ENCODE measurements at regions not wholly inside any gene's neighbourhood (a gene's known extent, or its start where the extent isn't known, plus 50 kb on each side); places are given as distances from the start of the nearest gene placed in this dataset.
A peak's percentile ranks its signal among the peaks of the same experiment; 100 is the strongest.

- Histone ChIP-seq H3K9me3 (no peaks in the 10 kb centered on the region), H3K4me3 (no peak overlapping the region), H3K4me1 (no peaks in the 10 kb centered on the region), H3K36me3 (no peaks in the 10 kb centered on the region), H3K27me3 (no peaks in the 10 kb centered on the region), H3K27ac (no peak overlapping the region)
- no peak for TF ChIP-seq CTCF (IDR thresholded peaks at IDR 0.05)
- DNase-seq (no peak), ATAC-seq (no peak)
- intact Hi-C loops (cut with DNase I) = no loop called here
Observed at GRCh38 chr2:140136861-140137260, 1356.7 kb upstream of the NXPH2 start.

DNA sequence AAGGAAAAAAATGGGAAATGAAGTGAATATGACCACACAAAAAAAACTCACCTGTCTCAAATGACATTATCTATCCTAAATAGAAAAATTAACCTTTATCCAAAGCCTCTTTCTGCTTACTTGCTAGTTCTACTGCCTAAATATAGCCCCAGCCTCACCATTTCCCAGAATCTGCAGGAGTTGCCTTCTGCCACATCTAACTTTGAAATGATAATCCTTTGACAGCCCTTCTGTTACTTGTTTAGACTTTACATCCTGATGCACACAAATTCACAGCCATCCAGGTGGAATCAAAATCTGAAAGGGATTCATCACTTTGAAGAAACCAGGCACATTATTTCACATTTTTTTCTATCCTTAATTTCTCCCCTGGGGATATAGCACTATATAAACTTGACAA lies 1356.2 kb upstream of the NXPH2 start:
- no peak for DNase-seq
- no peaks in the 10 kb centered on the region for H3K4me1 ChIP-seq
- intact Hi-C loops (cut with DNase I) = no loop called here
- ATAC-seq = no peak
- TF ChIP-seq CTCF (IDR thresholded peaks at IDR 0.05) = no peak
- no peaks in the 10 kb centered on the region for H3K36me3 ChIP-seq
- no peaks in the 10 kb centered on the region for H3K9me3 ChIP-seq
- no peak overlapping the region for H3K27ac ChIP-seq
- no peak overlapping the region for H3K4me3 ChIP-seq
- no peaks in the 10 kb centered on the region for H3K27me3 ChIP-seq

DNA sequence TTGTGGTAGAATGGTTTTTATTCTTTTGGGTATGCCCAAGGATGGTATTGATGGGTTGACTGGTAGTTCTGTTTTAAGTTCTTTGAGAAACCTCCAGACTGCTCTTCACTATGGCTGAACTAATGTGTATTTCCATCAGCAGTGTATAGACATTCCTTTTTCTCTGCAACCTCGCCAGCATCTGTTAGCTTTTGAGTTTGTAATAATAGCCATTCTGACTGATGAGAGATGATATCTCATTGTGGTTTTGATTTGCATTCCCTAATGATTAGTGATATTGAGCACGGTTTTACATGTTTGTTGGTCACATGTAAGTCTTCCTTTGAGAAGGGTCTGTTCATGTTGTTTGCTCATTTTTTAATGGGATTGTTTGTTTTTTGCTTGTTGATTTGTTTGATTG lies 1348.7 kb upstream of the NXPH2 start:
- no peaks in the 10 kb centered on the region for H3K36me3 ChIP-seq
- no peak for TF ChIP-seq CTCF (IDR thresholded peaks at IDR 0.05)
- H3K9me3 ChIP-seq = no peaks in the 10 kb centered on the region
- no peaks in the 10 kb centered on the region for H3K4me1 ChIP-seq
- H3K27me3 ChIP-seq = no peaks in the 10 kb centered on the region
- no peak overlapping the region for H3K27ac ChIP-seq
- H3K4me3 ChIP-seq = no peak overlapping the region
- DNase-seq = no peak
- intact Hi-C loops (cut with DNase I) = no loop called here
- no peak for ATAC-seq

GRCh38 chr2:140122001-140122400 lies 1341.8 kb upstream of the NXPH2 start:
- Histone ChIP-seq H3K27ac (no peak overlapping the region), H3K4me1 (no peaks in the 10 kb centered on the region), H3K27me3 (no peaks in the 10 kb centered on the region), H3K36me3 (no peaks in the 10 kb centered on the region), H3K4me3 (no peak overlapping the region), H3K9me3 (no peaks in the 10 kb centered on the region)
- no peak for TF ChIP-seq CTCF (IDR thresholded peaks at IDR 0.05)
- intact Hi-C loops (cut with DNase I) = no loop called here
- DNase-seq = no peak
- ATAC-seq = no peak

DNA sequence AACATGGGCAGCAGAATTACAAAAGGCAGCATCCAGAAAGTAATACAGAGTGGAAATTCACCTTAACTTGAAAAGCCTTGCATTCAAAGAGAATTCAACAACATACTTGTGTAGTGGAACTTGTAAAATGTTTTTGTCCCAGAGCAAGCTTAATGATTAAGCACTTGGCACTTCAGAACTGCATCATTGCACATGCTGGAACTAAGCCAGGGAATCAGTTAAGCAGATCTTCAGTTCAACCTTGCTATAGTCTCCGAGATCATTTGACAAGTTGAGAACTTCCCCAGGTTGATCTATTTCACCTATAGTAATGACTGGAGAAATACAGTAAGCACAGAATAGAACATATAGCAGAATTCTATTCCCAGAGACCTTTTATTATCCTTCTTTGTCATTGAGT lies 1337.2 kb upstream of the NXPH2 start:
- Histone ChIP-seq H3K27ac (no peak overlapping the region), H3K4me1 (no peaks in the 10 kb centered on the region), H3K9me3 (peaks cover 0 to 2% of the 10 kb centered on the region in 2 donors), H3K27me3 (no peaks in the 10 kb centered on the region), H3K36me3 (no peaks in the 10 kb centered on the region), H3K4me3 (no peak overlapping the region)
- intact Hi-C loops (cut with DNase I) = no loop called here
- ATAC-seq = no peak
- no peak for TF ChIP-seq CTCF (IDR thresholded peaks at IDR 0.05)
- peak in 1 of 4 donors; percentile 2 for DNase-seq
